ENCODE measurements at regions not wholly inside any gene's neighbourhood (a gene's known extent, or its start where the extent isn't known, plus 50 kb on each side); places are given as distances from the start of the nearest gene placed in this dataset.

- no peak for DNase-seq
These were observed 281.7 kb upstream of the HDAC4 start for GRCh38 chr2:239682518-239682917.

GRCh38 chr2:239679755-239680154 lies 278.9 kb upstream of the HDAC4 start:
- no peak for DNase-seq

- no peak for DNase-seq
These were observed 278.0 kb upstream of the HDAC4 start for GRCh38 chr2:239678666-239679296.

- DNase-seq = no peak
These were observed 277.3 kb upstream of the HDAC4 start for GRCh38 chr2:239678186-239678490.

- DNase-seq = no peak
These were observed 276.8 kb upstream of the HDAC4 start for GRCh38 chr2:239677453-239678185.

GRCh38 chr2:239676716-239677452 lies 276.1 kb upstream of the HDAC4 start:
- no peak for DNase-seq

GRCh38 chr2:239675826-239676715 lies 275.3 kb upstream of the HDAC4 start:
- no peak for DNase-seq

- DNase-seq = no peak
These were observed 274.4 kb upstream of the HDAC4 start for GRCh38 chr2:239674981-239675825.

- no peak for DNase-seq
These were observed 273.5 kb upstream of the HDAC4 start for GRCh38 chr2:239674101-239674980.

- DNase-seq = no peak
These were observed 272.8 kb upstream of the HDAC4 start for GRCh38 chr2:239673641-239674040.

- DNase-seq = no peak
These were observed 271.4 kb upstream of the HDAC4 start for GRCh38 chr2:239671916-239672849.

GRCh38 chr2:239671471-239671870 lies 270.7 kb upstream of the HDAC4 start:
- no peak for DNase-seq

- DNase-seq = no peak
These were observed 269.8 kb upstream of the HDAC4 start for GRCh38 chr2:239670463-239671120.

- no peak for DNase-seq
These were observed 269.2 kb upstream of the HDAC4 start for GRCh38 chr2:239669899-239670460.

- DNase-seq = no peak
These were observed 268.5 kb upstream of the HDAC4 start for GRCh38 chr2:239669181-239669898.

- DNase-seq = no peak
These were observed 267.8 kb upstream of the HDAC4 start for GRCh38 chr2:239668651-239669050.

GRCh38 chr2:239668042-239668441 lies 267.2 kb upstream of the HDAC4 start:
- DNase-seq = no peak

GRCh38 chr2:239667431-239667985 lies 266.7 kb upstream of the HDAC4 start:
- no peak for DNase-seq
